ENCODE measurements at regions not wholly inside any gene's neighbourhood (a gene's known extent, or its start where the extent isn't known, plus 50 kb on each side); places are given as distances from the start of the nearest gene placed in this dataset.

DNA sequence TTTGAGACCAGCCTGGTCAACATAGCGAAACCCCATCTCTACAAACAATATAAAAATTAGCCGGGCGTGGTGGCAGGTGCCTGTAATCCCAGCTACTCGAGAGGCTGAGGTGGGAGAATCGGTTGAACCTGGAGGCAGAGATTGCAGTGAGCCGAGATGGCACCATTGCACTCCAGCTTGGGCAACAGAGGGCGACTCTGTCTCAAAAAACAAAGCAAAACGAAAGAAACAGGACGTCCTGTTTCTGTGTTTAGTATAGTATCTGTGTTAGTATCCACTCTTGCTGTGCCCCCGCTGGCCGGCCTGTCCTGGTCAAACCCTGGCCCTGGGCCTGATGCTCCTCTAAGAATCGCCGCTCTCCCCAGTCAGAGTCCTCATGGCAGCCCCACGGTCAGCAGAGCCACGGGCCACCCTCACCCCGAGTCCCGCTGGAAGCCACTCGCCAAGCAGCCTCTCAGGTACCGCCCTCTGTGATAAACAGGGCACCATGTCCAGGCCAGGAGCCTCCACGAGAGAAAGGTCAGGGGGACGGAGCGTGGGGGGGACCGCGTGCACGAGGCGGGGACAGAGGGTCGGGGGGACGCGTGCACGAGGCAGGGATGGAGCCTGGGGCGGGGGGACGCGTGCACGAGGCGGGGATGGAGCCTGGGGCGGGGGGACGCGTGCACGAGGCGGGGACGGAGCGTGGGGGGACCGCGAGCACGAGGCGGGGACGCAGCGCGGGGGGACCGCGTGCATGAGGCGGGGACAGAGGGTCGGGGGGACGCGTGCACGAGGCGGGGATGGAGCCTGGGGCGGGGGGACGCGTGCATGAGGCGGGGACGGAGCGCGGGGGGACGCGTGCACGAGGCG is 384.5 kb downstream of the SMOC2 start:
- Histone ChIP-seq H3K27ac (ENCODE audit: low read length) (no peak overlapping the region), H3K4me2 (ENCODE audit: insufficient read depth, low read length) (no peak overlapping the region), H3K9me3 (ENCODE audit: insufficient read depth, low read length, severe bottlenecking) (no peaks in the 10 kb centered on the region), H3K4me1 (ENCODE audit: insufficient read depth, low read length) (no peaks in the 10 kb centered on the region), H4K20me1 (ENCODE audit: insufficient read depth, low read length) (no peaks in the 10 kb centered on the region), H3K9ac (ENCODE audit: low read depth, low read length) (no peak overlapping the region), H3K4me3 (ENCODE audit: low read depth in 1 of 2, low read length in 2 of 2) (no peak overlapping the region), H3K79me2 (ENCODE audit: insufficient read depth, low read length) (no peaks in the 10 kb centered on the region), H2AFZ (ENCODE audit: low read depth, low read length) (no peak overlapping the region), H3K27me3 (ENCODE audit: insufficient read depth, low read length, poor library complexity) (no peaks in the 10 kb centered on the region), H3K36me3 (ENCODE audit: insufficient read depth, low read length) (no peaks in the 10 kb centered on the region)
- no peak for TF ChIP-seq EZH2 (IDR thresholded peaks at IDR 0.05; ENCODE audit: borderline replicate concordance, low read depth, low read length, severe bottlenecking)
- TF ChIP-seq, protein P1, sequence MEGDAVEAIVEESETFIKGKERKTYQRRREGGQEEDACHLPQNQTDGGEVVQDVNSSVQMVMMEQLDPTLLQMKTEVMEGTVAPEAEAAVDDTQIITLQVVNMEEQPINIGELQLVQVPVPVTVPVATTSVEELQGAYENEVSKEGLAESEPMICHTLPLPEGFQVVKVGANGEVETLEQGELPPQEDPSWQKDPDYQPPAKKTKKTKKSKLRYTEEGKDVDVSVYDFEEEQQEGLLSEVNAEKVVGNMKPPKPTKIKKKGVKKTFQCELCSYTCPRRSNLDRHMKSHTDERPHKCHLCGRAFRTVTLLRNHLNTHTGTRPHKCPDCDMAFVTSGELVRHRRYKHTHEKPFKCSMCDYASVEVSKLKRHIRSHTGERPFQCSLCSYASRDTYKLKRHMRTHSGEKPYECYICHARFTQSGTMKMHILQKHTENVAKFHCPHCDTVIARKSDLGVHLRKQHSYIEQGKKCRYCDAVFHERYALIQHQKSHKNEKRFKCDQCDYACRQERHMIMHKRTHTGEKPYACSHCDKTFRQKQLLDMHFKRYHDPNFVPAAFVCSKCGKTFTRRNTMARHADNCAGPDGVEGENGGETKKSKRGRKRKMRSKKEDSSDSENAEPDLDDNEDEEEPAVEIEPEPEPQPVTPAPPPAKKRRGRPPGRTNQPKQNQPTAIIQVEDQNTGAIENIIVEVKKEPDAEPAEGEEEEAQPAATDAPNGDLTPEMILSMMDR (IDR thresholded peaks at IDR 0.05; ENCODE audit: borderline replicate concordance, extremely low read depth, low read length, poor library complexity, severe bottlenecking): no peak
- ATAC-seq (ENCODE audit: insufficient read depth, low read depth) (no peak), DNase-seq (no peak)

DNA sequence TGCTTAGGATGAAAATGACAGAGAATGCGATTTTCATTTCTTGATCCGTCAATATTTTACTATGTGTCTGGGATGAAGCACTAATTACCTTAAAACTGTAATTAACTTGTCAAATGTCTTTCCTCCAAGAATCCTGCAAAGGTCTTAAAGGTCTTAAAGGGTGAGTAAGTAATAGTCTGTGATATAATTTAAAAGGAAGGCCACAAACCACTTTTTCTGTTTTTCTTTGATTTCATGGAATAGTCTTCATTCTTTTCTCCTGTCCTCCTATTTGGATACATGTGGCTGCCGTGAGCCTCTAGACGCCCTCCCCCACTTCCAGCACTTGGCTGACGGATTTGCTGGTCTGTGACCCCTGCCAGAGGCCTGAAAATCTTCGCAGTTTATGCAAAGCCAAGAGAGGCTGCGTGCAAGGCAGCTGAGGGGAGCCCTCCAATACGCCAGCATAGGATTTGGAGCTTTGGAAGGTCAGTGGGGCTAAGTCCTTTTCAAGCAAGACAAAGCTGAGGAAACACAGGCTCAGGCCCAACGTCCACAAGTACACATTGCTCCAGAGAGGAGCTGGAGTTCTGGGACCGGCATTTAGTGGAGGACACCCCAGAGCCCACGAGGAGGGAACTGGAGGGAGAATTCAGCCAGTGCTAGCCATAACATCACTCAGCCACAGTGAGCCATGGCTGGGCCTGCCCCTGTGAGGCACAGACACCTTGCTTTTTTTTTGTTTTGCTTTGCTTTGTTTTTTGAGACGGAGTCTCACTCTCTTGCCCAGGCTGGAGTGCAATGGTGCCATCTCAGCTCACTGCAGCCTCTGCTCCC is 382.6 kb downstream of the SMOC2 start:
- Histone ChIP-seq H3K79me2 (ENCODE audit: insufficient read depth, low read length) (no peaks in the 10 kb centered on the region), H3K4me1 (ENCODE audit: insufficient read depth, low read length) (no peaks in the 10 kb centered on the region), H3K9ac (ENCODE audit: low read depth, low read length) (no peak overlapping the region), H3K27me3 (ENCODE audit: insufficient read depth, low read length, poor library complexity) (no peaks in the 10 kb centered on the region), H3K27ac (ENCODE audit: low read length) (no peak overlapping the region), H3K9me3 (ENCODE audit: insufficient read depth, low read length, severe bottlenecking) (no peaks in the 10 kb centered on the region), H3K4me3 (ENCODE audit: low read depth in 1 of 2, low read length in 2 of 2) (no peak overlapping the region), H3K4me2 (ENCODE audit: insufficient read depth, low read length) (no peak overlapping the region), H2AFZ (ENCODE audit: low read depth, low read length) (no peak overlapping the region), H3K36me3 (ENCODE audit: insufficient read depth, low read length) (no peaks in the 10 kb centered on the region), H4K20me1 (ENCODE audit: insufficient read depth, low read length) (no peaks in the 10 kb centered on the region)
- ATAC-seq (ENCODE audit: insufficient read depth, low read depth) (no peak), DNase-seq (no peak)
- TF ChIP-seq EZH2 (IDR thresholded peaks at IDR 0.05; ENCODE audit: borderline replicate concordance, low read depth, low read length, severe bottlenecking): no peak
- TF ChIP-seq, protein P1 (IDR thresholded peaks at IDR 0.05; ENCODE audit: borderline replicate concordance, extremely low read depth, low read length, poor library complexity, severe bottlenecking): no peak

DNA sequence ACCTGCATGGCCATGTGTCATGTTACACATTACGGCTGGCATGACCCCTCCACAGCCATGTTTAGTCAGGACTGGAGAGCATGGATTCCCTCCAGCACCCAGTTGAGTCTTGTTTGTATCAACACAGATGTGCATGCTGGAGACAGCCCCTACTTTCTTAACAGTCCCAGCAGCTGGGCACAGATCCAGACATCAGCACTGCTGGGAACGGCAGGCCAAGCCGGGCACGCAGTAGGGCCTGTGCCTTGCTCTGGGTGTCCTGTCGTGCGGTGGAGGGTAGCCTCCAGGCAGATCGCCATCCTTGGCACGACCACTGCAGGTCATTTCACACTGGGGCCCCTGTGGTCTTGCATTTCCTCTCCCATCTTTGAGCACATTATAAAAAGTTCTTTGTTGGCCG is 381.4 kb downstream of the SMOC2 start:
- TF ChIP-seq, protein P1 (IDR thresholded peaks at IDR 0.05; ENCODE audit: borderline replicate concordance, extremely low read depth, low read length, poor library complexity, severe bottlenecking): no peak
- no peak for TF ChIP-seq EZH2 (IDR thresholded peaks at IDR 0.05; ENCODE audit: borderline replicate concordance, low read depth, low read length, severe bottlenecking)
- Histone ChIP-seq H3K27ac (ENCODE audit: low read length) (no peak overlapping the region), H3K4me2 (ENCODE audit: insufficient read depth, low read length) (no peak overlapping the region), H3K79me2 (ENCODE audit: insufficient read depth, low read length) (no peaks in the 10 kb centered on the region), H3K4me3 (ENCODE audit: low read depth in 1 of 2, low read length in 2 of 2) (no peak overlapping the region), H4K20me1 (ENCODE audit: insufficient read depth, low read length) (no peaks in the 10 kb centered on the region), H3K9me3 (ENCODE audit: insufficient read depth, low read length, severe bottlenecking) (peaks cover 4% of the 10 kb centered on the region), H3K36me3 (ENCODE audit: insufficient read depth, low read length) (no peaks in the 10 kb centered on the region), H3K9ac (ENCODE audit: low read depth, low read length) (no peak overlapping the region), H3K27me3 (ENCODE audit: insufficient read depth, low read length, poor library complexity) (no peaks in the 10 kb centered on the region), H3K4me1 (ENCODE audit: insufficient read depth, low read length) (no peaks in the 10 kb centered on the region), H2AFZ (ENCODE audit: low read depth, low read length) (no peak overlapping the region)
- no peak for DNase-seq
- no peak for ATAC-seq (ENCODE audit: insufficient read depth, low read depth)
